ENCODE measurements at regions not wholly inside any gene's neighbourhood (a gene's known extent, or its start where the extent isn't known, plus 50 kb on each side); places are given as distances from the start of the nearest gene placed in this dataset.
A peak's percentile ranks its signal among the peaks of the same experiment; 100 is the strongest.
"Not testable (repeated sequence)": the region's sequence is repeated elsewhere in the genome, so short reads cannot be mapped to it uniquely, and the experiment has no call there.

DNA sequence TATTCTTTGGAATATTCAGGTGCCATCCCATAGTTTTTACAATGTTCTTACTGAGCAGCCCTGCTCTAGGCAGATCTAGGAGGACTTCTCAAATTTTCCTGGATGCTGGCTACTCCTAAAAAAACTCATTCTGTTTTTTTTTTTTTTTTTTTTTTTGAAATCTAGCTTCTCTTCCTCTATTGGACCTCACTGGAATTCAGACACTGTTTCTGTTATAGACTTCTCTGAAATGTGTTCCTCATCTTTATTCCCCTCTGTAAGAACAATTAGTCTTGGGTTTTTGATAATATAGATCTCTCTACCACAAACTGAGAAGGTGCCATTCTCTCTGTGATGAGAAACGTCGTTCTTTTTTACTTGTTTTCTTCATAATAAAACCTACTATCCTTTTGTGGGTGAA, 115.3 kb upstream of the CCND2 start:
- Mint-ChIP-seq H3K36me3 (no peaks in the 10 kb centered on the region), H3K27me3 (no peaks in the 10 kb centered on the region), H3K27ac (no peak overlapping the region), H3K4me1 (peaks cover 15% of the 10 kb centered on the region), H3K4me3 (no peak overlapping the region), H3K9me3 (no peaks in the 10 kb centered on the region)
- no peak for ATAC-seq (ENCODE audit: low read depth)
- DNase-seq (ENCODE audit: low spot score in 2 of 2), result no peak

DNA sequence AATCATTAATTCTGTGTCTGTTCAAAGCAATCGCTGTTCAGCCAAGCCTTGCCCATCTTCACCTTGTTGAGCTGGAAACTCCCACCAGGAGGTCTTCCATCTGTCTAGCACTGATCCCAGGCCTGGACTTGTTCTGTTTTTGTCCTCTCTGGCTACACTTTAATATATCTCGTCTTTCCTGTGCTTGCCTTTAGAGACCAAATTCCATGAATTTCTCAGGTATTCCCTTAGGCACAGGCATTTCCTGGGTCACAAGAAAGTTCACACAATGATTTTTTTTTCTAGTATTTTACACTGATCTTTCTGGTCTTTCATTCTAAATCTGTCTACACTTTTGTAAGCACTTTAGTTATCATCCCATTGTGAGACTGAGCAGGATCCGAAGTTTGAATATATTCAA, 116.4 kb upstream of the CCND2 start:
- no peaks in the 10 kb centered on the region for H3K27me3 Mint-ChIP-seq
- peaks cover 24% of the 10 kb centered on the region for H3K4me1 Mint-ChIP-seq
- no peaks in the 10 kb centered on the region for H3K9me3 Mint-ChIP-seq
- DNase-seq (ENCODE audit: low spot score in 2 of 2), result no peak
- H3K27ac Mint-ChIP-seq, result peak overlapping the region; percentile 38
- no peak overlapping the region for H3K4me3 Mint-ChIP-seq
- H3K36me3 Mint-ChIP-seq, result no peaks in the 10 kb centered on the region
- ATAC-seq (ENCODE audit: low read depth), result no peak

DNA sequence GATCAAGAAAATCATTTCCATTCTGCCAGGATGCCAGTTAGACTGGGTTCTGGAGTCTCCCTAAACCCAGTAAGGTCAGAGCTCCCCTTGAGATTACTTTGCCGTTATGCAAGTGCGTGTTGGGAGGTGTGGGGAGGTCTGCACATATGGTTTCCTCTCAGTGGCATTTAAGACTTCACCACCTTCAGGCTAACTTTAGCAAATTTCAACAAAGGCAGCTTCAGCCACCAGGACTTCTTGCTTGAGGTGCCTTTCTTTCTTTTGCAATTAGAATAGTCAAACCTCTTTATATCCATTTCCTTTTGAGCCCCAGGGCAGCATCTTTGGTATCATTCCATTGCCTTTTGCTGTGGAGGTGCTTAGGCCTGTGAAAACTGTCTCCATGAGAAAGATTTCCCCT, 117.2 kb upstream of the CCND2 start:
- H3K36me3 Mint-ChIP-seq, result peaks cover 2% of the 10 kb centered on the region
- no peak for DNase-seq (ENCODE audit: low spot score in 2 of 2)
- ATAC-seq (ENCODE audit: low read depth), result no peak
- peaks cover 32% of the 10 kb centered on the region for H3K4me1 Mint-ChIP-seq
- H3K27ac Mint-ChIP-seq, result peak overlapping the region; percentile 78
- peaks cover 2% of the 10 kb centered on the region for H3K9me3 Mint-ChIP-seq
- H3K4me3 Mint-ChIP-seq, result no peak overlapping the region
- H3K27me3 Mint-ChIP-seq, result no peaks in the 10 kb centered on the region

DNA sequence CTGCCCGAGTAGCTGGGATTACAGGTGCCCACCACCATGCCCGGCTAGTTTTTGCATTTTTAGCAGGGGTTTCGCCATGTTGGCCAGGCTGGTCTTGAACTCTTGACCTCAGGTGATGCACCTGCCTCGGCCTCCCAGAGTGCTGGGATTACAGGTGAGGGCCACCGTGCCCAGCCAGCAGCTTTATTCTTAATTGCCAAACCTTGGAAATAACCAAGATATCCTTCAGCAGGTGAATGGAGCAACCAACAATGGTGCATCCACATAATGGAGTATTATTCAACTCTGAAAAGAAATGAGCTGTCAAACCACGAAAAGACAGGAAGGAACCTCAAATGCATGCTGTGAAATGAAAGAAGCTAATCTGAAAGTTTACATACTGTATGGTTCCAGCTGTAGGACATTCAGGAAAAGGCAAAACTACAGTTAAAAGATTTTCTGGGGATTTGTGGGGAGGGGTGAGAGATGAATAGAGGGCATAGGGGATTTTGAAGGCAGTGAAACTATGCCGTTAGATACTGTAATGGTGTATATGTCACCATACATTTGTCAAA, 118.8 kb upstream of the CCND2 start:
- peaks cover 3% of the 10 kb centered on the region for H3K36me3 Mint-ChIP-seq
- peaks cover 2% of the 10 kb centered on the region for H3K9me3 Mint-ChIP-seq
- peaks cover 38% of the 10 kb centered on the region for H3K4me1 Mint-ChIP-seq
- DNase-seq (ENCODE audit: low spot score in 2 of 2) (no peak), ATAC-seq (ENCODE audit: low read depth) (no peak)
- H3K27me3 Mint-ChIP-seq, result no peaks in the 10 kb centered on the region
- H3K27ac Mint-ChIP-seq, result peak overlapping the region; percentile 99
- H3K4me3 Mint-ChIP-seq, result no peak overlapping the region

DNA sequence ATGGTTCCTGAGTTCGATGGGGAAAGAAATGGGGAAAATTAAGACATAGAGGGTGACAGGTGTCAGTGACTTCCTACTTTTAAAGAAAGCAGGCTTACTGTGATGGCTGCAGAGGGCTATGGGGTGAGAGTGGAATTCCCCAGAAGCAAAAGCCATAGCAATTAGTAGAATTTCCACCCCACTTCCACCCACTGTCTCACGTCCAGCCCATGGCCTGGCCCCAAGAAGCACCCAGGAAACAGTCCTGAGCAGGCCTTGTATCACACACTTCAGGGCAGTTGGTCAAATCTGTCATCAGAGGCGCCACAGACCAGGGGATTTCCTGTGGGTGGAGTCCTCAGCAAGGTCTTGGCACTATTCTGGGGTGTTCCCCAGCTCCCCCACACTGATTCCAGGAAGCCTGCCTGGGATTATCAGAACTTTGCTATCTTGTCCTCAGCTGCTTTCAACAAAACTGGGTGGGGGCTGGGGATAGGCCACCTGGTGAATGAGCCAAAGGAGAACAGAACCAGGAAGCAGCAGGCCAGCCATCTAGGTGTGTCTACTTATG, 120.1 kb upstream of the CCND2 start:
- H3K36me3 Mint-ChIP-seq, result peaks cover 3% of the 10 kb centered on the region
- peaks cover 2% of the 10 kb centered on the region for H3K9me3 Mint-ChIP-seq
- H3K27me3 Mint-ChIP-seq, result no peaks in the 10 kb centered on the region
- peaks cover 45% of the 10 kb centered on the region for H3K4me1 Mint-ChIP-seq
- peak overlapping the region; percentile 99 for H3K27ac Mint-ChIP-seq
- DNase-seq (ENCODE audit: low spot score in 2 of 2) (peak; percentile 50 to 51), ATAC-seq (ENCODE audit: low read depth) (peak; percentile 57)
- peak overlapping the region; percentile 59 for H3K4me3 Mint-ChIP-seq

DNA sequence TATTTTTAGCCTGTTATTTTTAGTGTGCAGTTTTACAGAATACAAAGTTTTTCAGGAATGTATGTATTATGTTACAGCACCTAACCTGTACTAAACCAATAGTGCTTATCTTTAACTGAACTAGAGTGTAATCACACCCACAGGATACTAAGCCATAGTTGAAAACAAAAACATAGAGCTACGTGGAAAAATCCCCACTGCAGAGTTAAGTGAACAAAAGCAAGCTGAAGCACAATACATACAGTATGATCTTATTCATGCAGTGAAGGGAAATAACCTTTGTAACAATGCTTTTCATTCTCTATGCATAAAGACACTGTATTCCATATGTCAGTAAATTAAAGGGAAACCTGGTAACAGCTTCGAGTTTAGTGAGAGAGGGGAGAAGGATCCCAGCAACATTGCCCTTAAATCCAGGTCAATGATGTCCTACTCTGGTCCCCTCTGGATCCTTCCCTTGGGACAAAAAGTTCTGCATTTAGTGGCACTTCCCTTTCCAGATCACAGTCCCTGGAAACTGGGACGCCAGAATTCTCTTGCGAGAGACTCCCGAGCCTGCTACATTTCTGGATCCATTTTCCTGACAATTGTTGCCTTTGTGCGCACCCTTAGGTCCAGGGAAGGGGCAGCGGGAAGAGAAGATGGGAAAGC, 121.3 kb upstream of the CCND2 start:
- H3K27ac Mint-ChIP-seq, result peak overlapping the region; percentile 99

DNA sequence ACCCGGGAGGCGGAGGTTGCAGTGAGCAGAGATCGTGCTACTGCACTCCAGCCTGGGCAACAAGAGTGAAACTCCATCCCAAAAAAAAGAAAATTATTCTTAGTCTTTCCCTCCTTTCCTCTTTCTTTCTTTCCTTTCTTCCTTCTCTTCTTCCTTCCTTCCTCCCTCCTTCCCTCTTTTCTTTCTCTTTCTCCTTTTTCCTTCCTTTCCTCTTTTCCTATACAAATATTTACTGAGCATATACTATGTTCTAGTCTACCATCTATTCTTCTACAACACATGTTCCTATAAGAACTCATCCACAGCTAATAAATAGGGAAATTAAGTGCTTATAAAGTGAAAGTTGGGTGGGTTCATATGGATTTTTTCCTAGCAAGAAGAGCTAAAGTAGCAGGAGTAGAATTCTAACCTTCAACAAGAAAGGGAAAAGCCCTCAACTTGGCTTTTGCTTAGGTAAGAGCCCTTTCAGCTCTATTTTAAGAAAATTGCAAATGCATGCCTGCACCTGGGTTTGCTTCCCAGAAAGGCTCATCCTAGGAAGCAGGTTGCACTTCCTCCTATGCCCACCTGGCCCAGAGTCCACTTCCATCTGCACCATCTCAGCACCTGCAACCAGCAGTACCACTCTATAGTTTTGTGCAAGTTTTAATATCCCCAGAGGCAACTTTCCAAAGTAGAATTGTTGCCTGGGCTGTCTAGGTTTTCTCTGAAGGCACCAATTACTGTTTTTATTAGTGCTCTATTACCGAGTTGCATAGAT, 122.0 kb upstream of the CCND2 start:
- H3K27ac Mint-ChIP-seq, result peak overlapping the region; percentile 99

More for the DNA sequence above, 121.3 kb upstream of the CCND2 start:
- H3K4me1 Mint-ChIP-seq, result peaks cover 57% of the 10 kb centered on the region
- peaks cover 2% of the 10 kb centered on the region for H3K9me3 Mint-ChIP-seq
- ATAC-seq (ENCODE audit: low read depth), result no peak
- H3K4me3 Mint-ChIP-seq, result no peak overlapping the region
- H3K27me3 Mint-ChIP-seq, result no peaks in the 10 kb centered on the region
- peaks cover 3% of the 10 kb centered on the region for H3K36me3 Mint-ChIP-seq
- no peak for DNase-seq (ENCODE audit: low spot score in 2 of 2)

DNA sequence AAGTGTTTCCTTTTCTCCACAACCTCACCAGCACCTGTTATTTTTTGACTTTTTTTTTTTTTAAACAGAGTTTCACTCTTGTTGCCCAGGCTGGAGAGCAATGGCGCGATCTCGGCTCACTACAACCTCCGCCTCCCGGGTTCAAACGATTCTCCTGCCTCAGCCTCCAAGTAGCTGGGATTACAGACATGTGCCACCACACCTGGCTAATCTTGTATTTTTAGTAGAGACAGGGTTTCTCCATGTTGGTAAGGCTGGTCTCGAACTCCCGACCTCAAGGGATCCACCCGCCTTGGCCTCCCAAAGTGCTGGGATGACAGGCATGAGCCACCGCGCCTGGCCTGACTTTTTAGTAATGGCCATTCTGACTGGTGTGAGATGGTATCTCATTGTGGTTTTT, 123.2 kb upstream of the CCND2 start:
- not testable (repeated sequence) for ATAC-seq (ENCODE audit: low read depth); H3K36me3 Mint-ChIP-seq; H3K4me3 Mint-ChIP-seq; DNase-seq (ENCODE audit: low spot score in 2 of 2); H3K27me3 Mint-ChIP-seq; H3K9me3 Mint-ChIP-seq
- Mint-ChIP-seq H3K4me1 (peaks cover 73% of the 10 kb centered on the region), H3K27ac (peak overlapping the region; percentile 88)

More for the DNA sequence above, 122.0 kb upstream of the CCND2 start:
- DNase-seq (ENCODE audit: low spot score in 2 of 2) (no peak), ATAC-seq (ENCODE audit: low read depth) (no peak)
- H3K4me1 Mint-ChIP-seq, result peaks cover 64% of the 10 kb centered on the region
- peaks cover 3% of the 10 kb centered on the region for H3K36me3 Mint-ChIP-seq
- no peaks in the 10 kb centered on the region for H3K27me3 Mint-ChIP-seq
- H3K9me3 Mint-ChIP-seq, result peaks cover 2% of the 10 kb centered on the region
- peak overlapping the region; percentile 31 for H3K4me3 Mint-ChIP-seq

DNA sequence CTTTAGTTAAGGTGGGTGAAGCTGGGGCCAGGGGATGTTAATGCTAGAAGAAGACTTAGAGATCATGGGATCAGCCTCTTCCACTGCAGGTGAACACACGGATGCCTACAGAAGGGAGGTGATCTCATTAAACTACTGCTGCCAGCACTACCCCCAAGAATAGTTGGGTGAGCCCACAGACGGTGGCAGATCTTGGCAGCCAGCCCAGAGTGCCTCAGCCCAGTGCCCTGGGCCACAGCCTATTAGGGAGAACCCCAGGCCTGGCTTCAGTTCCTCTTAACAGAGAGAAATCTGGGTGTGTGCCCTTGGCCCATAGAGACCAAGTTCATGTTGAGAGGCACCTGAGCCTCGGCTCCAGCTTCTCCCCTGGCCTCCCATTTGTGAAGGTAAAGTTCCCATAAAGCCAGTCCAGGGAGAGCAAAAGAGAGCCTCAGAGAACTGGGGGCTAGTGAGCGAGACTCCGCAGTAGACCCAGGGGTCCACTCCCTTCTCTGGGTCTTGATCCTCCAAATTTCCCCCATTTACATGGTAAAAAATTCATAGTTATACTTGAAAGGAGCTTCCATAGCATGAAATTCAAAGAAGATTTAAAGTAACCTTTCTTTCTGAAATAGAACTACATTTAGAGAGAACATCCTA, 125.0 kb upstream of the CCND2 start:
- Mint-ChIP-seq H3K9me3 (peaks cover 2% of the 10 kb centered on the region), H3K27ac (peak overlapping the region; percentile 97), H3K36me3 (peaks cover 3% of the 10 kb centered on the region), H3K4me3 (peak overlapping the region; percentile 75), H3K4me1 (peaks cover 69% of the 10 kb centered on the region), H3K27me3 (no peaks in the 10 kb centered on the region)
- ATAC-seq (ENCODE audit: low read depth) (peak; percentile 86), DNase-seq (ENCODE audit: low spot score in 2 of 2) (peak; percentile 85 to 93)

DNA sequence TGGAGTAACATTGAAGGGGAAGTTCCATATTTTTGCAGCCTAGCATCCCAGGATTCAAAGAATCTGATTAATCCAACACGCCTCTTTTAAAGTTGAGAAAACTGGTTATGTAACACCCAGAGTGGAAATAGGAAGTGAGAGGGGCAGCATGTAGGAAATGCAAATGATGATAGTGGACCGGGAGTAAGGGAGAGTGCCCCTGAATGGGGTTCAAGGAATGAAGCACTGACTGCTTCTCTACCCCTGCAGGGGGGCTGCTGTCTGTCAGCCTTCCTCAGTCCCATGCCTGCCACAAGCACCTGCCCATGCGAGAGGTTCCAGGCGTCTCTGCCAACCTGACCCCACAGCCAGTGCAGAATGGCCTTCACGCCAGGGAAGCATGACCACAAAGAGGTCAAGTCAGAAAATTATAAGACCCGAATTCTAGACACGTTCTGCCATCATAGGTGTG, 126.5 kb upstream of the CCND2 start:
- ATAC-seq (ENCODE audit: low read depth) (no peak), DNase-seq (ENCODE audit: low spot score in 2 of 2) (peak in 1 of 2 donors; percentile 10)
- H3K4me3 Mint-ChIP-seq, result peak overlapping the region; percentile 40
- no peaks in the 10 kb centered on the region for H3K27me3 Mint-ChIP-seq
- peaks cover 62% of the 10 kb centered on the region for H3K4me1 Mint-ChIP-seq
- peaks cover 3% of the 10 kb centered on the region for H3K36me3 Mint-ChIP-seq
- H3K27ac Mint-ChIP-seq, result peak overlapping the region; percentile 97
- H3K9me3 Mint-ChIP-seq, result peaks cover 2% of the 10 kb centered on the region

DNA sequence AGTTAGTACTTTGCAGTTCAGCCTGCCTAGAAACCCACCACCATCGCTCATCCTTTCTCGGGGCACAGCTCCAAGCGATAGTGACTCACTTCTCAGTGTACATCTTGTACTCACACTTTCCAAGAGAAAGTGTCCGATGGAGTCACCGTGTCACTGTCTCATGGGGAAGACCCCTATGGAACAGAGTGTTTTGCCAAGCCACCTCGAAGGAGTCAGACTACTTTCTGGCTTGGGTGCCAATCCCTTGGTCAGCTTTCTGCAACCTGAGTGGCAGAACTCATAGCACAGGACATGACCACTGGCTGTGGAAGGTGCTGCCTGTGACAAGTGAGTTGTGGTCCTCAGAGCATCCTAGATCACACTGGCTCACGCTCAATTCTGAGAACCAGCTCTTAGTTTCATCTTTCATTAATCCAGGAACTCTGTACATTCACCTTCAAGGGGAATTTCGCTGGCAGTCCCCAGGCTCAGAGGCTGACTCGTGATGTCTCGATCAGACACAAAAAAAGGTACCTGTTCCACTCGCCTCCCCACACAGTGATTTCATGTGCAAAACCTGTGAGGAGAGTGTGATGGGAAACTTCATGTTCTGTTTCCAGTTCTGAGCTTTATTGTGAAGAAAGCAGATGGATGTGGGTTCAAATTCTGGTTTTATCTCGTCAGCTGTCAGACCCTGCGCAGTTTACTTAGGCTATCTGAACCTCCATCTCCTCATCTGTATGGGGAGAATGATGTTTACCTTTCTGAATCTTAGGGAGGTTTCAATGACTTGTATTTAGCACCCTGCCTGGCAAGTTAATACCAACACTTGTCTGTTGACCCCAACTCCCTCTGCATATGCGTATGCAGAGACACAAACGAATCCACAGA, 127.3 kb upstream of the CCND2 start:
- Mint-ChIP-seq H3K27me3 (no peaks in the 10 kb centered on the region), H3K4me1 (peaks cover 55% of the 10 kb centered on the region), H3K36me3 (no peaks in the 10 kb centered on the region), H3K27ac (peak overlapping the region; percentile 97), H3K9me3 (no peaks in the 10 kb centered on the region), H3K4me3 (peak overlapping the region; percentile 44)
- ATAC-seq (ENCODE audit: low read depth) (peak; percentile 35), DNase-seq (ENCODE audit: low spot score in 2 of 2) (peak in 1 of 2 donors; percentile 28)

DNA sequence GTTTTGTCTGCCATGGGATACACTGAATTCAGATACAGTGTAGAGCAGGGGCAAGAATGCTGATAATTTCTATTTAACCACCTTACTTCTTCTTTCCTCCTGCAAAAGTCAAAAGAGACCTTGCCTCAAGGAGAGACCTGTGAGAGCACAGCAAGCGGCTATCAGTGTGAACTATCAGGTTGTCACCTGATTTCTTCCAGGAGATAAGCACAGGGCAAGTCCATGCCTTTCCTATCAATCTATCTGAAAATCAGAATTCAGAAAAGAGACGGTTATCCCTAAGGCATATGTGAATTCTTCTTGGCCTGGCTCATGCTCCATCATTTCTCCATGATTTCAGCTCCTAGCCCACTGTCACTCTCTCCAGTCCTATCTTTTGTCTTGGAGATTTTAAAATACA, 128.9 kb upstream of the CCND2 start:
- no peak for DNase-seq (ENCODE audit: low spot score in 2 of 2)
- peak overlapping the region; percentile 97 for H3K27ac Mint-ChIP-seq
- no peak for ATAC-seq (ENCODE audit: low read depth)
- H3K4me1 Mint-ChIP-seq, result peaks cover 50% of the 10 kb centered on the region
- H3K4me3 Mint-ChIP-seq, result no peak overlapping the region
- H3K36me3 Mint-ChIP-seq, result no peaks in the 10 kb centered on the region
- H3K9me3 Mint-ChIP-seq, result no peaks in the 10 kb centered on the region
- no peaks in the 10 kb centered on the region for H3K27me3 Mint-ChIP-seq

DNA sequence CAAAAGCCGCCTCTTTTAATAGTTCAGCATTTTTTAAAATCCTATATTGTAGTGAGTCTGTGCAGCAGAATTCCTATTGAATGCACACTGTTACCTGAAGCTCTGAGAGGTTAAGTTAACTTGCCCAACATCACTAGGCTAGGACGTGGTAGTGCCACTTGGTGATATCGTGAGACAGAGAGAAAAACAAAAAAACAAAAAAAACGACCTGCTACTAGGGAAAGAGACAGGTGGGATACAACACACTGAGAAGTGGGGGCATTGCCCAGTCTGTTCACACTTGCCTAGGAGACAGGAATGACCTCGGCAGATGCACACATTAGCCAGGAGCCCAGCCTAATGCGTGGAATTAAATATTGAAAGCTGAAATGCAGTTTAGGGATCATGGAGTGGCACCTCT, 129.7 kb upstream of the CCND2 start:
- no peaks in the 10 kb centered on the region for H3K27me3 Mint-ChIP-seq
- DNase-seq (ENCODE audit: low spot score in 2 of 2) (no peak), ATAC-seq (ENCODE audit: low read depth) (no peak)
- H3K9me3 Mint-ChIP-seq, result no peaks in the 10 kb centered on the region
- peaks cover 47% of the 10 kb centered on the region for H3K4me1 Mint-ChIP-seq
- peak overlapping the region; percentile 18 for H3K4me3 Mint-ChIP-seq
- H3K27ac Mint-ChIP-seq, result peak overlapping the region; percentile 97
- H3K36me3 Mint-ChIP-seq, result no peaks in the 10 kb centered on the region

Data from memory B cell (primary cell).